ENCODE measurements at regions not wholly inside any gene's neighbourhood (a gene's known extent, or its start where the extent isn't known, plus 50 kb on each side); places are given as distances from the start of the nearest gene placed in this dataset.

GRCh38 chr10:128907155-128907941, 559.7 kb upstream of the MGMT start:
- DNase-seq, result no peak

- DNase-seq, result no peak
Measured at GRCh38 chr10:128908099-128908498, 558.9 kb upstream of the MGMT start.

GRCh38 chr10:128908499-128908898, 558.5 kb upstream of the MGMT start:
- no peak for DNase-seq

- DNase-seq, result peak; percentile 42
Measured at GRCh38 chr10:128912568-128913311, 554.3 kb upstream of the MGMT start.

GRCh38 chr10:128914681-128915080, 552.4 kb upstream of the MGMT start:
- DNase-seq, result no peak

- DNase-seq, result no peak
Measured at GRCh38 chr10:128915630-128916029, 551.4 kb upstream of the MGMT start.

- no peak for DNase-seq
Measured at GRCh38 chr10:128916383-128916782, 550.7 kb upstream of the MGMT start.

GRCh38 chr10:128921389-128922022, 545.5 kb upstream of the MGMT start:
- DNase-seq, result no peak

- DNase-seq, result no peak
Measured at GRCh38 chr10:128922172-128922571, 544.9 kb upstream of the MGMT start.

- no peak for DNase-seq
Measured at GRCh38 chr10:128922619-128923196, 544.3 kb upstream of the MGMT start.

GRCh38 chr10:128924918-128925317, 542.1 kb upstream of the MGMT start:
- no peak for DNase-seq

GRCh38 chr10:128926711-128927110, 540.3 kb upstream of the MGMT start:
- DNase-seq, result no peak

GRCh38 chr10:128927497-128928161, 539.4 kb upstream of the MGMT start:
- DNase-seq, result no peak

GRCh38 chr10:128928231-128928836, 538.7 kb upstream of the MGMT start:
- DNase-seq, result no peak

- no peak for DNase-seq
Measured at GRCh38 chr10:128929131-128929530, 537.9 kb upstream of the MGMT start.

GRCh38 chr10:128929767-128930166, 537.3 kb upstream of the MGMT start:
- no peak for DNase-seq

- DNase-seq, result no peak
Measured at GRCh38 chr10:128930515-128930914, 536.5 kb upstream of the MGMT start.

- DNase-seq, result no peak
Measured at GRCh38 chr10:128932071-128932820, 534.8 kb upstream of the MGMT start.

GRCh38 chr10:128934492-128934891, 532.5 kb upstream of the MGMT start:
- DNase-seq, result no peak

- DNase-seq, result no peak
Measured at GRCh38 chr10:128936392-128936791, 530.6 kb upstream of the MGMT start.

GRCh38 chr10:128938558-128938957, 528.5 kb upstream of the MGMT start:
- DNase-seq, result no peak

All from occipital lobe (tissue), 1 donor.